Urothelium cell line (cell line): ENCODE measurements at regions not wholly inside any gene's neighbourhood (a gene's known extent, or its start where the extent isn't known, plus 50 kb on each side); places are given as distances from the start of the nearest gene placed in this dataset.
"Not testable (repeated sequence)": the region's sequence is repeated elsewhere in the genome, so short reads cannot be mapped to it uniquely, and the experiment has no call there.

Source experiments
- DNase-seq: peaks from one replicate; pipeline ENCODE4 v3.0.0; 2011; ENCODE audit warnings: low spot score, mixed read lengths
- FAIRE-seq: peaks from 2 replicates; lab custom pipeline; 2011; peaks lifted over from hg19 to GRCh38; lab: Jason Lieb, UNC

GRCh38 chr14:44873536-44873935 lies 88.2 kb downstream of the KLHL28 start:
- DNase-seq, result no peak
- no peak for FAIRE-seq

DNA sequence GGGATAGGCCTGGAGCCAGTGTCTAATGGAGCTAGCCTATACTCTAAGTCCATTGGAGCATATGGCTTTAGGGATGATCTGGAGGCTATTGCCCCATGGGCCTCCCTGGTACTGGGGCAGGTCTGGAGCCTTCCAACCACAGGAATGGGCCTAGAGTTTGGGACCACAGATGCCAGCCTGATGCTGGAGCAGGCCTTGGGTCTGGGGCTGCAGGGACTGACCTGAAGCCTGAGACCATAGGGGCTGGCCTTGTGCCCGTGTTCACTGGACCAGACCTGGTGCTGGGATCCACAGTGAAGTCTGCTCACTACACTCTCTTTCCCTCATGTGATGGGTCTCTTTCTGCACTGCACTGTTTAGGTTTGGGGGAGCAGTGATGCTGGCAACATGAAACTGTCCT lies 95.0 kb downstream of the KLHL28 start:
- FAIRE-seq (no peak), DNase-seq (no peak)

DNA sequence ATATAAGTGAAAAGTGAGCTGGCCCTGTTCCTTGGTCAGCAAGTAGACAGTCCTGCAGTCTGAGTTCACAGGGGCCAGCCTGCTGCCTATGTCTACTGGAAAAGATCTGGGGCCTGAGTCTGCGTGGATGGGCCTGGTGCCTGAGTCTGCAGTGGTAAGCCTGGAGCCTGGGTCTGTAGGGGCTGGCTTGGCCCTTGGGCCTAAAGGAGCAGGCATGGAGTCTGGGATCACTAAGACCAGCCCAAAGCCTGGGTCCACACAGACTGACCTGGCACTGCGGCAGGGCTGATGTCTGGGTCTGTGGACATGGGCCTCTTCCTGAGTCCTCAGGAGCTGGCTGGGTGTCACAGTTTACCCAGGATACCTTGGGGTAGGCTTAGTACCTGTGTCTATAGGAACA lies 95.4 kb downstream of the KLHL28 start:
- FAIRE-seq, result no peak
- DNase-seq, result no peak

GRCh38 chr14:44863271-44863670 lies 98.5 kb downstream of the KLHL28 start:
- FAIRE-seq, result no peak

DNA sequence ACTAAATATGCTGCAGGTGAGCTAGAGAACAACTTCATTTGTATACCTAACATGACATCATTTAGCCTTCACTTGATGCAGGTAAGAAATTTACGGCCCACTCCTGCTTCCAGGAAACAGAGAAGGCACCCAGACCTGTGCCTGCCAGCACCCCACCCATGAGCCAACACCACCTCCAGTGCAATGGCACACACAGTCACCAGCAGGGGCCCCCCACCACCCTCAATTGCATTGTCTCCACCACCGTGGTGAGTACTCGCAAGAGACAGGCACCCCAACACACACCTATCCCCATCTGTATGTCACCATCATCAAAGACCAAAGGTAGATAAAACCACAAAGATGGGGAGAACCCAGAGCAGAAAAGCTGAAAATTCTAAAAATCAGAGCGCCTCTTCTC lies 107.6 kb downstream of the KLHL28 start:
- no peak for DNase-seq
- peak; percentile 72 for FAIRE-seq

More at GRCh38 chr14:44863271-44863670, 98.5 kb downstream of the KLHL28 start:
- no peak for DNase-seq

GRCh38 chr14:44847526-44848309 lies 114.0 kb downstream of the KLHL28 start:
- FAIRE-seq, result peak; percentile 42
- no peak for DNase-seq

- DNase-seq (peak; percentile 60), FAIRE-seq (peak; percentile 27)
These were observed 115.4 kb downstream of the KLHL28 start for GRCh38 chr14:44846232-44846824.

GRCh38 chr14:44835928-44836327 lies 125.8 kb downstream of the KLHL28 start:
- DNase-seq, FAIRE-seq: not testable (repeated sequence)

- FAIRE-seq (no peak), DNase-seq (no peak)
These were observed 128.2 kb downstream of the KLHL28 start for GRCh38 chr14:44833376-44834060.

- DNase-seq, result no peak
- no peak for FAIRE-seq
These were observed 131.4 kb downstream of the KLHL28 start for GRCh38 chr14:44830371-44830770.

DNA sequence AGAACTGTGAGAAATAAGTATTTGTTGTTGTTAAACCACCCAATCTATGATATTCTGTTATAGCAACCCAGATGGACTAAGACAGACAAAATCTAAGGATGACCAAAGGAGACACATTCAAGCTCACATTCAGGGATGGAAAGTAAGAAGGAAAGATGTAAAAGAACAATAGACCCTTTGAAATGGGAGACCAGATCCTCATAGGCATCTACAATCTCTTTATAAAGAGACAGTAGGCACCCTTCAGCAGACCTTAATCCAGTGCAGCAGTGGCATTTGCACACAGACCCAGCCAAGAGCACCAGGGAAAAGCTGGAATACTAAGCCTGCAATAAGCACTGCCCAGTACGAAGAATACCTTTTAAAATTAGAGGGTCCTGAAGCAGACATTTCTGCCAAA lies 132.7 kb downstream of the KLHL28 start:
- no peak for DNase-seq
- FAIRE-seq, result no peak

DNA sequence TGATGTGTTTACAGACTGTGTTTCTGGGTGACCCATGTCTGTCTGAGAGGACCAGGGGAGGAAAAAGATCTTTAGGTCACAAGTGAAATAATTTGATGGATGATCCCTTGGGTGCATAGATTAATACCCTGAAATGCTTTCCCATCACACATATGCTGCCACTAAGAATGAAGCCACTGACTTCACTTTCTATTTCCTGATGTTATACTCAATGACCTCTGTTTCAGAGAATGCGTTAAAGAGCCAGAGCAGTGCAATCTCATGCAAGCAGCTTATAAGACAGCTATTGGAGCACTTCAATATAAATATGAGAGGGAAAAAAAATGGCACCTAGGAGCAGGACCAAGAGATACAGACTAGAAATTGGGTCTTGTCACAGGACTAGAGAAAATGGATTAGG lies 133.7 kb downstream of the KLHL28 start:
- FAIRE-seq (no peak), DNase-seq (no peak)

DNA sequence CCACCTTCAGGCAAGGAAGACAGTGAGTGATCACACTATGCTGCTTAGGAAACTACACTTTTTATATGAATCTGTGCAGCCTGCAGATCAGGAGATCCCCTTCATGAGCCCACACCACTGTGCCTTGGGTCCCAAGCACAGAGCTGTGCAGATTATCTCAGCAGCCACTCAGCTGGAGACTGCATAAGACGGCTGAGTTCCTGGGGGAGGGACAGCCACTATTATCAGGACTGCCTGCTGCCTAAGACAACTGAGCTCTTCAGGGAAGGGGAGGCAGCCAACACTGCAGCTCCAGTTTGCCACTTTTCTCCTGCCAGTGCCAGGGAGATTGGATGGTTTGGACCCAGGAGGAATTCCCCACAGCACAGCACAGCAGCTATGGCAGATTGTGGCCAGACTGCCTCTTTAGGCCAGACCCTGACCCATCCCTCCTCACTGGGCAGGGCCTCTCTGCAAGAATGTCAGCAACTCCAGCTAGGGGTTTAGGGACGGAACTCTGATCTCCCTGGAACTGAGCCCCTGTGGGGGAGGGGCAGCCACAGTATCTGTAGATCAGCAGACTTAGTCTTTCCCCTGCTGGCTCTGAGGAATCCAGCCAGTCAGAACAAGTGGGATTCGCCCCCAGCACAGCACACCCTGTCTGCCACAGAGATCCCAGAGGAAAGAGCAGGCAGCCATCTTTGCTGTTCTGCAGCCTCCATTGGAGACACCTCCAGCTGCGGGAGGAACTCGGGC lies 141.3 kb downstream of the KLHL28 start:
- peak; percentile 62 for FAIRE-seq
- no peak for DNase-seq

DNA sequence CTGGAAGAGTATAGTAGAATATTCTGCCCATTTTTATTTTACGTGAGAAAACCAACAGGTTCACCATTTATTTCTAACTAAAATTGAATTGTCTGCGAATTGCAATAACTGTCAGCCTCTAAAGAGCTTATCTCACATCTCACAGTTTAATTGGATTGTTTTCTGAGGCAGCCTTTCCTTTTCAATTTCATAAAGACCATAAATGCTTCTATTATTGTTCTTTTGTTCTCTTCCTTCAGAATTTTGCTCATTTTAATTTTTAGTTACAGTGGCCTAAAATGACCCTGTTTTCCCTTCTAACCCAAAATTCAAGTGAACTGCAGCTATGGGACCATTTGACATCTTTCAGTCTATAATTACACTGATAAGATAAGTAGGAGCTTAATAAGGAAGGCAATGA lies 147.6 kb downstream of the KLHL28 start:
- FAIRE-seq (no peak), DNase-seq (no peak)

GRCh38 chr14:44812672-44813071 lies 149.1 kb downstream of the KLHL28 start:
- DNase-seq (no peak), FAIRE-seq (peak; percentile 74)

DNA sequence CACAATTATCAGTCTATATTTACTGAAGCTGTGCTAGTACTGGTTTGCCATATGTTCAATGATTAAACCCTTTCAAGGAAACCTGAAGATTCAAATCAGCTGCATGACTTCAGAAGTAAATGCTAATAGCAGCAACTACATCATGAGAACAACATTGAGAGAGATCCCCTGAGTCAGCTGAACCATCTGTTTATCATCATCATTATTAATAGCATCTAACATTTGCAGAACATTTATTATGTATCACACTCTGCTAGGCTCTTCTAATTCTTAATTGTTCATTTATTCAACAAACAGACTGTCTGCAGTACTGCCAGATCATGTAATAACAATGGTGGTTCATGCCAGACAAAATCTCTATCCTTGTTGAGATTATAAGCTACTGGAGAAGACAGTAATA lies 157.4 kb downstream of the KLHL28 start:
- DNase-seq (no peak), FAIRE-seq (no peak)

DNA sequence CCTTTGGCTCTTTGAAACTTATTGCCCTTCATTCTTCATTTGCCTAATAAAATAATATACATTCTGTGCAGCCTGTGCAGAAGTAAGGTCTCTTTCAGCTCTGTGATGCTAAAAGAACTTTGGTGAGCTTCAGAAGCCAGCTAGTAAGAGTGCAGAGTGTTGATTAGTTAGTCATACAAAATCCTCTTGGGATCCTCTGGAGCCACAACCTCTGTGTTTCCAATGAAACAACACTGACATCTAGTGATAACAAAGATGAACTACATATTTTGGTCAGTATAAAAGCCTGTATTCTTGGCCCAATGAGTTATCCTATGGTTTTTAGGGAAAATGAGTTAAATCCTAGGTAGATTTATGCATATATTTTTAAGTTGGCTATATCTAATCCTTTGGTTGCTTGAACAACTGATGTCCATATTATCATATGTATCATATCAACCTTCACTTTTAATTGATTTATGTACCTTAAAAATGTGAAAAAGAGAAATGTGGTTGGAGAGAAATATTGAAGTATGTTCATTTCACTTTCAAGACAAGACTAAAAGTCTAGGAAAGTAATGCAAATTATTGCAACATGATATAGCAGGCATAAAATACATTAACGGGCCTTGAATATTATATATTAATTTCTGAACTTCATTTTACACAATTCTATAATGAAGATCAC lies 158.4 kb downstream of the KLHL28 start:
- FAIRE-seq (peak; percentile 44), DNase-seq (peak; percentile 75)

DNA sequence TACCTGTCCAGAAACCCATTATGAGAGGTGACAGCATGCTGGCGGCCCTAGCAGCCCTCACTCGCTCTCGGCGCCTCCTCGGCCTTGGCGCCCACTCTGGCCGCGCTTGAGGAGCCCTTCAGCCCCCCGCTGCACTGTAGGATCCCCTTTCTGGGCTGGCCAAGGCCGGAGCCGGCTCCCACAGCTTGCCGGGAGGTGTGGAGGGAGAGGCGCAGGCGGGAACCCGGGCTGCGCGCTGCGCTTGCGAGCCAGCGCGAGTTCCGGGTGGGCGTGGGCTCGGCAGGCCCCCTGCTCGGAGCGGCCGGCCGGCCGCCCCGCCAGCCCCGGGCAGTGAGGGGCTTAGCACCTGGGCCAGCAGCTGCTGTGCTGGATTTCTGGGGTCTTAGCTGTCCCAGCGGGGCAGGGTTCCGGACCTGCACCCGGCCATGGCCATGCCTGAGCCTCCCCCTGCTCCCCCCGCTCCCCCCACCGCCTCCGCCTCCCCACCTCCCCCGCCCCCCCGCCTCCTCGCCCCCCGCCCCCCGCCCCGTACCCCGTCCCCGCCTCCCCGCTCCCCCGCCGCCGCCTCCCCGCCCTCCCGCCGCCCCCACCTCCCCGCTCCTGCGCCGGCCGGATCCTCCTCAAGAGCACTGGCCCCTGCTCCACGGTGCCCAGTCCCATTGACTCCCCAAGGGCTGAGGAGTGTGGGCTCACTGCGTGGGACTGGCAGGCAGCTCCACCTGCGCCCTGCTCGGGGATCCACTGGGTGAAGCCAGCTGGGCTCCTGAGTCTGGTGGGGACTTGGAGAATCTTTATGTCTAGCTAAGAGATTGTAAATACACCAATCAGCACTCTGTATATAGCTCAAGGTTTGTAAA lies 163.1 kb downstream of the KLHL28 start:
- DNase-seq (peak; percentile 32), FAIRE-seq (no peak)

GRCh38 chr14:44795725-44796124 lies 166.0 kb downstream of the KLHL28 start:
- FAIRE-seq (no peak), DNase-seq (peak; percentile 24)

DNA sequence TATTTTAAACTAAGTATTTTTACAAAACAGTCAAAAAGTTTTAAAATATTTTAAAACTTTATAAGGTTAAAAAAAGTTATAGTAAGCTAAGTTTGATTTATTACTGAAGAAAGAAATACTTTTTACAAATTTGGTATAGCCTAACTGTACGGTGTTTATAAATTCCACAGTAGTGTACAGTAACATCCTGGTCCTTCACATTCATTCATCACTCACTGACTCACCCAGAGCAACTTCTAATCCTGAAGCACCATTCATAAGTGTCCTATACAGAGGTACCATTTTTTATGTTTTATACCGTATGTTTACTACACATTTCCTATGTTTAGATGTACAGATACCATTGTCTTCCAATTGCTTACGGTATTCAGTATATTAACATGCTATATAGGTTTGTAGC lies 170.0 kb downstream of the KLHL28 start:
- DNase-seq (no peak), FAIRE-seq (peak; percentile 94)
